HCT116 (cell line): ENCODE measurements at regions not wholly inside any gene's neighbourhood (a gene's known extent, or its start where the extent isn't known, plus 50 kb on each side); places are given as distances from the start of the nearest gene placed in this dataset.

Experiments used
- ATAC-seq: fragments of 200-7000 bp; cut with Tn5 transposase; 2 replicates; pipeline ENCODE4 v1.9.1; 2020; ENCODE audit warnings: mild to moderate bottlenecking, moderate library complexity
- BruUV-seq: library from RNA; stranded (reverse); fragments of 400-500 nt; replicated peaks from 2 replicates; lab custom pipeline; 2021; lab: Mats Ljungman, UMichigan
- CTCF ChIA-PET: fragments of 300-600 bp; sonication (Branson Sonifier 250); formaldehyde crosslinking; loops from one replicate; lab custom pipeline; 2021; ENCODE audit warnings: antibody characterized with exemption; lab: Charles Lee
- POLR2A ChIA-PET: fragments of 300-600, 350-600 bp; sonication (Branson Sonifier 250); formaldehyde crosslinking; loops from one replicate; lab custom pipeline; 2021; ENCODE audit warnings: antibody characterized with exemption; lab: Charles Lee
- RAD21 ChIA-PET, 2 experiments: fragments of 300-600 bp; sonication (Branson Sonifier 250); formaldehyde crosslinking; loops; one replicate each; lab custom pipeline; 2023; ENCODE audit warnings: low total read pairs in 2 of 2; ENCODE audit not compliant: uncharacterized antibody in 2 of 2, unreplicated experiment in 2 of 2, low non-redundant PET in 1 of 2; lab: Charles Lee
- DNase-seq: peaks from one replicate; pipeline ENCODE4 v3.0.0-alpha.2; 2010; ENCODE audit warnings: low read depth, low spot score
- H2AFZ ChIP-seq: fragments of 200-600 bp; shearing (Covaris generic), sonication (generic); 2 replicates; pipeline ENCODE4 v1.6.1; 2017; ENCODE audit warnings: low read depth, mixed run types, mixed read lengths, antibody characterized with exemption, low read length; ENCODE audit not compliant: poor library complexity, severe bottlenecking
- H3K27ac ChIP-seq: 2 replicates; pipeline ENCODE4 v1.5.1; 2012; ENCODE audit warnings: low read depth, low read length
- H3K27me3 ChIP-seq: fragments of 200-600 bp; sonication (generic); 2 replicates; pipeline ENCODE4 v1.6.1; 2016; ENCODE audit warnings: mixed run types, low read length, mixed read lengths; ENCODE audit not compliant: insufficient read depth
- H3K36me3 ChIP-seq, 2 experiments: fragments of 200-500 bp in 1 of 2; fragments of 200-600 bp in 1 of 2; sonication (Bioruptor generic) in 1 of 2; sonication (generic) in 1 of 2; 2 replicates each; pipeline versions ENCODE4 v1.5.1 to v1.6.1; 2014 to 2016; ENCODE audit warnings: low read length in 2 of 2, inconsistent platforms in 1 of 2, mixed read lengths in 1 of 2, mixed run types in 1 of 2; ENCODE audit not compliant: insufficient read depth in 2 of 2, control insufficient read depth in 1 of 2
- H3K4me1 ChIP-seq, 2 experiments: fragments of 200-600 bp in 1 of 2; sonication (generic) in 1 of 2; 2 replicates each; pipeline versions ENCODE4 v1.5.1 to v1.6.1; 2012 to 2017; ENCODE audit warnings: low read length in 2 of 2, inconsistent platforms in 1 of 2, mild to moderate bottlenecking in 1 of 2, mixed read lengths in 1 of 2, mixed run types in 1 of 2, moderate library complexity in 1 of 2; ENCODE audit not compliant: insufficient read depth in 2 of 2, control insufficient read depth in 1 of 2
- H3K4me2 ChIP-seq: fragments of 200-600 bp; sonication (generic); 2 replicates; pipeline ENCODE4 v1.6.1; 2017; ENCODE audit warnings: mixed run types, low read length, mixed read lengths
- H3K4me3 ChIP-seq, 2 experiments: fragments of 200-600 bp in 1 of 2; sonication (generic) in 1 of 2; replicated peaks in 1 of 2; 2 replicates each; pipeline ENCODE4 v1.5.1; 2011 to 2016; ENCODE audit warnings: low read length in 2 of 2, control low read depth in 1 of 2, low read depth in 1 of 2, mild to moderate bottlenecking in 1 of 2, mixed read lengths in 1 of 2, mixed run types in 1 of 2
- H3K79me2 ChIP-seq: fragments of 200-600 bp; sonication (generic); 2 replicates; pipeline ENCODE4 v1.6.1; 2017; ENCODE audit warnings: mild to moderate bottlenecking, mixed run types, low read length, moderate library complexity, mixed read lengths; ENCODE audit not compliant: insufficient read depth
- H3K9ac ChIP-seq: fragments of 200-600 bp; sonication (generic); 2 replicates; pipeline ENCODE4 v1.6.1; 2016; ENCODE audit warnings: low read length, mixed read lengths
- H3K9me2 ChIP-seq: fragments of 200-600 bp; sonication (generic), shearing (Covaris generic); 2 replicates; pipeline ENCODE4 v1.6.1; 2017; ENCODE audit warnings: mixed run types, mild to moderate bottlenecking, moderate library complexity; ENCODE audit not compliant: insufficient read depth
- H3K9me3 ChIP-seq, 2 experiments: fragments of 200-500 bp in 1 of 2; fragments of 200-600 bp in 1 of 2; sonication (Bioruptor generic) in 1 of 2; sonication (generic) in 1 of 2; 2 replicates each; pipeline ENCODE4 v1.6.1; 2014 to 2017; ENCODE audit warnings: low read length in 2 of 2, mixed read lengths in 2 of 2, inconsistent platforms in 1 of 2, low read depth in 1 of 2, mild to moderate bottlenecking in 1 of 2, mixed run types in 1 of 2, moderate library complexity in 1 of 2; ENCODE audit not compliant: control insufficient read depth in 1 of 2, insufficient read depth in 1 of 2
- H4K20me1 ChIP-seq: fragments of 200-600 bp; sonication (generic), shearing (Covaris generic); 2 replicates; pipeline ENCODE4 v1.6.1; 2017; ENCODE audit warnings: mixed run types, mild to moderate bottlenecking, moderate library complexity; ENCODE audit not compliant: insufficient read depth
- ATF3 ChIP-seq: IDR thresholded peaks from 2 replicates; pipeline ENCODE4 v1.6.1; 2012
- CEBPB ChIP-seq: IDR thresholded peaks from 2 replicates; pipeline ENCODE4 v1.6.1; 2012; ENCODE audit warnings: low read depth
- CTCF ChIP-seq, 3 experiments: fragments of 200-600 bp in 1 of 3; sonication (generic) in 1 of 3; IDR thresholded peaks in 2 of 3; conservative IDR thresholded peaks in 1 of 3; 2 replicates each; pipeline ENCODE4 v1.5.1; 2012 to 2017; ENCODE audit warnings: low read depth in 2 of 3, low read length in 2 of 3, antibody characterized with exemption in 1 of 3, borderline replicate concordance in 1 of 3, control low read depth in 1 of 3, mild to moderate bottlenecking in 1 of 3, mixed read lengths in 1 of 3, mixed run types in 1 of 3, moderate library complexity in 1 of 3; ENCODE audit not compliant: insufficient read depth in 1 of 3
- EGR1 ChIP-seq: IDR thresholded peaks from 2 replicates; pipeline ENCODE4 v1.6.1; 2012; ENCODE audit warnings: low read depth
- ELF1 ChIP-seq: IDR thresholded peaks from 2 replicates; pipeline ENCODE4 v1.6.1; 2012; ENCODE audit warnings: low read depth, borderline replicate concordance
- EZH2phosphoT487 ChIP-seq: fragments of 200-600 bp; IDR thresholded peaks from 2 replicates; pipeline ENCODE4 v1.6.1; 2018; ENCODE audit warnings: antibody characterized with exemption, borderline replicate concordance
- FOSL1 ChIP-seq: IDR thresholded peaks from 2 replicates; pipeline ENCODE4 v1.6.1; 2012; ENCODE audit warnings: low read depth
- MAX ChIP-seq: IDR thresholded peaks from 2 replicates; pipeline ENCODE4 v1.6.1; 2012
- POLR2A ChIP-seq: IDR thresholded peaks from 2 replicates; pipeline ENCODE4 v1.7.0; 2011; ENCODE audit warnings: borderline replicate concordance; ENCODE audit not compliant: insufficient read depth, insufficient read length; ENCODE audit errors: extremely low read depth
- POLR2AphosphoS5 ChIP-seq: IDR thresholded peaks from 2 replicates; pipeline ENCODE4 v1.6.1; 2011; ENCODE audit warnings: mild to moderate bottlenecking, low read depth, low read length, moderate library complexity
- RAD21 ChIP-seq: IDR thresholded peaks from 2 replicates; pipeline ENCODE4 v1.6.1; 2012; ENCODE audit warnings: low read depth, mild to moderate bottlenecking
- REST ChIP-seq: IDR thresholded peaks from 2 replicates; pipeline ENCODE4 v1.6.1; 2012; ENCODE audit warnings: low read depth
- SP1 ChIP-seq: IDR thresholded peaks from 2 replicates; pipeline ENCODE4 v1.6.1; 2012; ENCODE audit warnings: low read depth
- SRF ChIP-seq: IDR thresholded peaks from 2 replicates; pipeline ENCODE4 v1.6.1; 2012; ENCODE audit warnings: low read depth
- TCF7L2 ChIP-seq: IDR thresholded peaks from 2 replicates; pipeline ENCODE4 v1.7.0; 2011; ENCODE audit warnings: borderline replicate concordance, inconsistent platforms; ENCODE audit not compliant: insufficient read depth, insufficient read length; ENCODE audit errors: extremely low read depth
- YY1 ChIP-seq: IDR thresholded peaks from 2 replicates; pipeline ENCODE4 v1.6.1; 2011; ENCODE audit warnings: low read length, low read depth, moderate library complexity, mild to moderate bottlenecking; ENCODE audit not compliant: insufficient replicate concordance; ENCODE audit errors: extremely low read depth
- ZBTB33 ChIP-seq: IDR thresholded peaks from 2 replicates; pipeline ENCODE4 v1.6.1; 2011; ENCODE audit warnings: mild to moderate bottlenecking, low read length, moderate library complexity; ENCODE audit not compliant: insufficient replicate concordance; ENCODE audit errors: extremely low read depth
- ZNF274 ChIP-seq: fragments of 200-500 bp; sonication (Bioruptor generic); IDR thresholded peaks from 2 replicates; pipeline ENCODE4 v1.6.1; 2014; ENCODE audit warnings: mild to moderate bottlenecking, low read depth, low read length, inconsistent platforms
- intact Hi-C: fragments of 100-400 bp; cut with micrococcal nuclease; formaldehyde crosslinking; loops from 2 replicates; pipeline ENCODE4 v1.10.0; 2022

- H3K79me2 ChIP-seq, result no peaks in the 10 kb centered on the region
- ATAC-seq (no peak), DNase-seq (no peak)
- POLR2A ChIA-PET, result no interaction called here
- H3K9ac ChIP-seq, result no peak overlapping the region
- H3K4me2 ChIP-seq, result no peak overlapping the region
- no peak overlapping the region for H3K4me3 ChIP-seq
- no peaks in the 10 kb centered on the region for H3K9me2 ChIP-seq
- TF ChIP-seq YY1 (no peak), FOSL1 (no peak), POLR2A (no peak), ZNF274 (no peak), EZH2phosphoT487 (no peak), SP1 (no peak), SRF (no peak), ZBTB33 (no peak), REST (no peak), ATF3 (no peak), CTCF (IDR thresholded peaks at IDR 0.05 in 2 of 3, conservative IDR thresholded peaks at IDR 0.05 in 1 of 3; ENCODE audit: borderline replicate concordance in 1 of 3, insufficient read depth in 1 of 3, low read depth in 2 of 3, low read length in 2 of 3) (no peak), ELF1 (no peak), CEBPB (no peak), POLR2AphosphoS5 (no peak), RAD21 (no peak), TCF7L2 (no peak), MAX (no peak), EGR1 (no peak)
- H4K20me1 ChIP-seq, result no peaks in the 10 kb centered on the region
- H3K27ac ChIP-seq, result no peak overlapping the region
- RAD21 ChIA-PET, result no interaction called here
- CTCF ChIA-PET, result no interaction called here
- no peak overlapping the region for H2AFZ ChIP-seq
- no TSS peak for BruUV-seq
- H3K27me3 ChIP-seq, result no peaks in the 10 kb centered on the region
- intact Hi-C loops, result no loop called here
- no peaks in the 10 kb centered on the region for H3K9me3 ChIP-seq
- peaks cover 0 to 4% of the 10 kb centered on the region in 2 experiments; a peak in 1 of 4 replicates for H3K4me1 ChIP-seq
- no peaks in the 10 kb centered on the region for H3K36me3 ChIP-seq
These were observed 316.9 kb upstream of the TET2 start for GRCh38 chr4:104829761-104830160.
